ENCODE measurements at regions not wholly inside any gene's neighbourhood (a gene's known extent, or its start where the extent isn't known, plus 50 kb on each side); places are given as distances from the start of the nearest gene placed in this dataset.

- intact Hi-C loops (cut with DNase I; ENCODE audit: low total_unique reads) = no loop called here
- H3K27ac ChIP-seq = no peak overlapping the region
- no peaks in the 10 kb centered on the region for H3K36me3 ChIP-seq
- TF ChIP-seq CTCF (IDR thresholded peaks at IDR 0.05) = no peak
- TF ChIP-seq POLR2A (IDR thresholded peaks at IDR 0.05) = no peak
- no peaks in the 10 kb centered on the region for H3K27me3 ChIP-seq
- H3K4me3 ChIP-seq = no peak overlapping the region
- H3K9me3 ChIP-seq = no peaks in the 10 kb centered on the region
- no peak for DNase-seq
- H3K4me1 ChIP-seq = no peaks in the 10 kb centered on the region
Observed at GRCh38 chr2:157991932-157992331, 109.7 kb upstream of the UPP2 start.

GRCh38 chr2:157990173-157990572, 111.5 kb upstream of the UPP2 start:
- Histone ChIP-seq H3K36me3 (no peaks in the 10 kb centered on the region), H3K27ac (no peak overlapping the region), H3K4me1 (no peaks in the 10 kb centered on the region), H3K27me3 (no peaks in the 10 kb centered on the region), H3K4me3 (no peak overlapping the region), H3K9me3 (no peaks in the 10 kb centered on the region)
- DNase-seq = no peak
- no peak for TF ChIP-seq POLR2A (IDR thresholded peaks at IDR 0.05)
- TF ChIP-seq CTCF (IDR thresholded peaks at IDR 0.05) = no peak
- intact Hi-C loops (cut with DNase I; ENCODE audit: low total_unique reads) = no loop called here

GRCh38 chr2:157989227-157989626, 112.4 kb upstream of the UPP2 start:
- Histone ChIP-seq H3K36me3 (no peaks in the 10 kb centered on the region), H3K4me1 (no peaks in the 10 kb centered on the region), H3K4me3 (no peak overlapping the region), H3K27ac (no peak overlapping the region), H3K27me3 (no peaks in the 10 kb centered on the region), H3K9me3 (no peaks in the 10 kb centered on the region)
- intact Hi-C loops (cut with DNase I; ENCODE audit: low total_unique reads) = no loop called here
- TF ChIP-seq POLR2A (IDR thresholded peaks at IDR 0.05) = no peak
- no peak for TF ChIP-seq CTCF (IDR thresholded peaks at IDR 0.05)
- no peak for DNase-seq

DNA sequence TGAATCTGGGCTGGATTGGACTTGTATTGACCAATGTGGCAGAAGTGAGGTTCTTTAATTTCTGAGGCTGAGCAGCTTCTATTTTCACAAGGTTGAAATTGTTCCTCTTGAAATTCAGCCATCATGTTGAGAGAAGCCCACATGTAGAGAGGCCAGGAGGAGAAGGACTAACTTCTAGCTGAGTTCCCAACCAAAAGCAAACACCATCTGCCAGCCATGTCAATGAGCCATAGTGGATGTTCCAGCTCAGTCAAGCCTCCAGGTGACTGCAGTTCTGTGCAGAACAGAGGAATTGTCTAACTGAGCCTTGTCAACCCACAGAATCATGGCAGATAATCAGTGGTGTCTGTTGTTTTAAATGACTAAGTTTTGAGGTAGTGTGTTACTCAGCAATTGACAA, 110.6 kb upstream of the ACVR1 start:
- H3K4me1 ChIP-seq = no peaks in the 10 kb centered on the region
- H3K36me3 ChIP-seq = no peaks in the 10 kb centered on the region
- no peaks in the 10 kb centered on the region for H3K9me3 ChIP-seq
- H3K27me3 ChIP-seq = no peaks in the 10 kb centered on the region
- no peak for DNase-seq
- intact Hi-C loops (cut with DNase I; ENCODE audit: low total_unique reads) = no loop called here
- TF ChIP-seq POLR2A (IDR thresholded peaks at IDR 0.05) (no peak), CTCF (IDR thresholded peaks at IDR 0.05) (no peak)
- no peak overlapping the region for H3K27ac ChIP-seq
- no peak overlapping the region for H3K4me3 ChIP-seq

DNA sequence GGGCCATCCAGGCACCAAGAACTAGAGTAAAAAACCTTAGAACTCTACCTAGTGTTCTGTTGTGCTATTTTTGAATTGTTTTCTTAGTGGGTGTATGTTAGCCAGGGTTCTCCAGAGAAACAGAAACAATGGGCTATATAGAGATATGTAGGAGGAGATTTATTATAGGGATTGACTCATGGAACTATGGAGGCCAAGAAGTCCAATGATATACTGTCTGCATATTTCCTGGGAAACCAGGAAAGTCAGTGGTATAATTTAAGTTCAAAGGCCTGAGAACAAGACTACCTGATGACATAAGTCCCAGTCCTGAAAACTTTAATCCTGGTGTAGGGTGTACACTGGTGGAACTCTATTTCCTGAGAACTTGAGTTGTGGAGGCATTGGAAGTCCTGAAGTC, 108.7 kb upstream of the ACVR1 start:
- no peak overlapping the region for H3K4me3 ChIP-seq
- H3K27ac ChIP-seq = no peak overlapping the region
- no peaks in the 10 kb centered on the region for H3K4me1 ChIP-seq
- TF ChIP-seq CTCF (IDR thresholded peaks at IDR 0.05) = no peak
- no peaks in the 10 kb centered on the region for H3K27me3 ChIP-seq
- H3K9me3 ChIP-seq = no peaks in the 10 kb centered on the region
- DNase-seq = no peak
- intact Hi-C loops (cut with DNase I; ENCODE audit: low total_unique reads) = no loop called here
- H3K36me3 ChIP-seq = no peaks in the 10 kb centered on the region
